Endothelial cell of umbilical vein (primary cell): ENCODE measurements at regions not wholly inside any gene's neighbourhood (a gene's known extent, or its start where the extent isn't known, plus 50 kb on each side); places are given as distances from the start of the nearest gene placed in this dataset.

Source experiments
- BruUV-seq: library from RNA; stranded (reverse); fragments of 400-500 nt; replicated peaks from 2 replicates; lab custom pipeline; 2021; lab: Mats Ljungman, UMichigan
- CTCF ChIA-PET: fragments of 300-600, 350-600 bp; sonication (Branson Sonifier 250); formaldehyde crosslinking; loops from one replicate; lab custom pipeline; 2021; ENCODE audit warnings: antibody characterized with exemption, inconsistent platforms; lab: Charles Lee
- POLR2A ChIA-PET: fragments of 300-600, 350-600 bp; sonication (Branson Sonifier 250); formaldehyde crosslinking; loops from one replicate; lab custom pipeline; 2021; ENCODE audit warnings: antibody characterized with exemption, inconsistent platforms; lab: Charles Lee
- DNase-seq: peaks from one replicate; pipeline ENCODE4 v3.0.0-alpha.2; 2011; ENCODE audit warnings: low read depth, low spot score
- FAIRE-seq: peaks from 2 replicates; lab custom pipeline; 2011; peaks lifted over from hg19 to GRCh38; lab: Jason Lieb, UNC
- H2AFZ ChIP-seq: 2 replicates; pipeline ENCODE4 v1.6.0; 2012; ENCODE audit warnings: low read depth, low read length, control low read depth, inconsistent platforms
- H3K27ac ChIP-seq: 2 replicates; pipeline ENCODE4 v1.5.1; 2011; ENCODE audit warnings: low read depth, mild to moderate bottlenecking, control low read depth, low read length, moderate library complexity; ENCODE audit not compliant: insufficient read depth
- H3K27me3 ChIP-seq, 2 experiments: 2 replicates each; pipeline versions ENCODE4 v1.6.0 to v1.6.1; 2011; ENCODE audit warnings: low read length in 2 of 2, mixed read lengths in 1 of 2; ENCODE audit not compliant: control insufficient read depth in 2 of 2, insufficient read depth in 2 of 2
- H3K36me3 ChIP-seq, 2 experiments: 2 replicates in 1 of 2; 3 replicates in 1 of 2; pipeline ENCODE4 v1.5.1; 2011; ENCODE audit warnings: low read length in 2 of 2, mild to moderate bottlenecking in 1 of 2, moderate library complexity in 1 of 2; ENCODE audit not compliant: control insufficient read depth in 2 of 2, insufficient read depth in 2 of 2; ENCODE audit errors: extremely low read depth in 1 of 2
- H3K4me1 ChIP-seq: 3 replicates; pipeline ENCODE4 v1.5.1; 2011; ENCODE audit warnings: mild to moderate bottlenecking, low read length; ENCODE audit not compliant: control insufficient read depth, insufficient read depth; ENCODE audit errors: extremely low read depth
- H3K4me2 ChIP-seq: 2 replicates; pipeline ENCODE4 v1.6.1; 2011; ENCODE audit warnings: low read length, control low read depth, mixed read lengths; ENCODE audit not compliant: insufficient read depth
- H3K4me3 ChIP-seq, 3 experiments: fragments of 200-600 bp in 1 of 3; sonication (generic), shearing (Covaris generic) in 1 of 3; replicated peaks in 1 of 3; 2 replicates each; pipeline ENCODE4 v1.5.1; 2011 to 2016; ENCODE audit warnings: control low read depth in 3 of 3, low read length in 3 of 3, mild to moderate bottlenecking in 2 of 3, inconsistent platforms in 1 of 3, low read depth in 1 of 3, moderate library complexity in 1 of 3; ENCODE audit not compliant: insufficient read depth in 1 of 3
- H3K79me2 ChIP-seq: 2 replicates; pipeline ENCODE4 v1.6.0; 2012; ENCODE audit warnings: low read length, inconsistent platforms; ENCODE audit not compliant: control insufficient read depth, insufficient read depth
- H3K9ac ChIP-seq: replicated peaks from 2 replicates; pipeline ENCODE3; 2011; ENCODE audit warnings: low read length, control low read depth; ENCODE audit not compliant: insufficient read depth; ENCODE audit errors: extremely low read depth
- H3K9me1 ChIP-seq: replicated peaks from 3 replicates; pipeline ENCODE4 v1.6.0; 2011; ENCODE audit warnings: mild to moderate bottlenecking, low read length; ENCODE audit not compliant: control insufficient read depth, insufficient read depth; ENCODE audit errors: extremely low read depth
- H3K9me3 ChIP-seq: replicated peaks from 2 replicates; pipeline ENCODE4 v1.5.1; 2012; ENCODE audit warnings: low read length, inconsistent platforms; ENCODE audit not compliant: control insufficient read depth, insufficient read depth
- H4K20me1 ChIP-seq: replicated peaks from 2 replicates; pipeline ENCODE3; 2011; ENCODE audit warnings: mild to moderate bottlenecking, low read length; ENCODE audit not compliant: control insufficient read depth, insufficient read depth; ENCODE audit errors: extremely low read depth
- EZH2 ChIP-seq: IDR thresholded peaks from 2 replicates; pipeline ENCODE4 v1.6.1; 2012; ENCODE audit warnings: borderline replicate concordance, low read depth, mild to moderate bottlenecking, moderate library complexity, low read length, inconsistent platforms; ENCODE audit not compliant: severe bottlenecking
- FOS ChIP-seq: IDR thresholded peaks from 2 replicates; pipeline ENCODE4 v1.6.1; 2011; ENCODE audit warnings: mild to moderate bottlenecking, low read length, moderate library complexity, borderline replicate concordance; ENCODE audit not compliant: insufficient read depth
- GATA2 ChIP-seq: IDR thresholded peaks from 2 replicates; pipeline ENCODE4 v1.7.0; 2011; ENCODE audit warnings: low read depth, mild to moderate bottlenecking, moderate library complexity, mixed read lengths, low read length; ENCODE audit not compliant: insufficient read length, insufficient read depth
- JUN ChIP-seq: IDR thresholded peaks from 2 replicates; pipeline ENCODE4 v1.6.1; 2011; ENCODE audit warnings: borderline replicate concordance, low read depth; ENCODE audit not compliant: insufficient read length, insufficient read depth
- MYC ChIP-seq: IDR thresholded peaks from one replicate; pipeline ENCODE4 v1.6.1; 2011; ENCODE audit warnings: mild to moderate bottlenecking, low read depth, low read length
- POLR2A ChIP-seq: IDR thresholded peaks from 2 replicates; pipeline ENCODE4 v1.6.1; 2012; ENCODE audit warnings: low read depth, mild to moderate bottlenecking, control low read depth, low read length
- POLR2AphosphoS5 ChIP-seq: IDR thresholded peaks from 2 replicates; pipeline ENCODE4 v1.6.1; 2012; ENCODE audit warnings: low read depth, mild to moderate bottlenecking, control low read depth, low read length, moderate library complexity; ENCODE audit not compliant: insufficient read depth
- dilution Hi-C: fragments of 300-500 bp; cut with MboI; formaldehyde crosslinking; loops from one replicate; pipeline ENCODE4 v1.15.0; 2019; ENCODE audit warnings: low sequenced_read_pairs; ENCODE audit not compliant: extremely low pct_ligation_motif_present
- intact Hi-C: fragments of 100-400 bp; cut with micrococcal nuclease; formaldehyde crosslinking; loops from one replicate; pipeline ENCODE4 v1.10.0; 2022
- TF ChIP-seq, protein P1 (sequence below), 2 donors: IDR thresholded peaks; 1 replicate in 1 of 2; 2 replicates in 1 of 2; pipeline ENCODE4 v1.5.1; 2011; ENCODE audit warnings: low read length in 2 of 2, mild to moderate bottlenecking in 2 of 2, moderate library complexity in 2 of 2, control low read depth in 1 of 2, inconsistent platforms in 1 of 2, low read depth in 1 of 2; ENCODE audit not compliant: insufficient read depth in 1 of 2; ENCODE audit errors: extremely low read depth in 1 of 2
- TF ChIP-seq, protein P2 (sequence below): IDR thresholded peaks from 2 replicates; pipeline ENCODE4 v1.6.1; 2011; ENCODE audit not compliant: insufficient read depth, insufficient read length

DNA sequence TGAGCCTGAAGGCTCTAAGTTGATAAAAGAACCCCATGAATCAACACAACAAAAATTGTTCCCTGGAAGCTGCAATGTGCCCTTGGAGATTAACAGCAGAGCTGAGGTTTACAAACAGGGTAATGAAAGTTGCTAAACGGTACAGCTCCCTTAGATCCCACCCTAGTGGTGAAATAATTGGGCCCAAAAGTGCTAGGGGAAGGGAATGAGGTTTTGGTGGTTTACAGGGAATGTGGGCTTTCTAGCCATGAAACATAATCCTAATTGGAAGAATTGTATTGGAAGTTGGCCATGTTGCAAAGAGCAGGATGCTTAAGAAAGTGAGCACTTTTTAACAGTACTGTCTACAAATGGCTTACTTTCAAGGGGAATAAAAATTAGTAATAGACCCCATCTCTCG is 180.2 kb upstream of the SMIM21 start:
- CTCF ChIA-PET: no interaction called here
- POLR2A ChIA-PET: no interaction called here

DNA sequence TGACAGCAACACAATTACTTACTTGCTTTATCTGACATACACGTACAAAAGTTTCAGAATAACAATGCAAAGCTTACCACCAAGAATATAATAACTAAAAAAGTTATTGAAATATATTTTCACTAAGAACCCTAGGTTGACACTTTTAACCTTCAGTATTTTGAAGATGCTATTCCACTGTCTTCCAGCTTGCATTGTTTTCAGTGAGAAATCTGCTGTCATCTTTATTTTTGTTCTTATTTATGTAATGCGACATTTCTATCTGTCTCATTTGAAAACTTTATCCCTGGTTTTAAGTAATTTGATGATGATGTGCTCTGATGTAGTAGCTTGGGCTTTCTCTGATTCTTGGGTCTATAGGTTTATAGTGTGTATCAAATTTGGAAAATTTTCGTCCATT is 165.0 kb upstream of the SMIM21 start:
- FAIRE-seq: no peak
- CTCF ChIA-PET: no interaction called here
- H2AFZ ChIP-seq: no peak overlapping the region

More for the DNA sequence above, 180.2 kb upstream of the SMIM21 start:
- dilution Hi-C loops (no loop called here), intact Hi-C loops (no loop called here)
- TF ChIP-seq JUN (no peak), EZH2 (no peak), MYC (no peak)
- TF ChIP-seq, protein P1, sequence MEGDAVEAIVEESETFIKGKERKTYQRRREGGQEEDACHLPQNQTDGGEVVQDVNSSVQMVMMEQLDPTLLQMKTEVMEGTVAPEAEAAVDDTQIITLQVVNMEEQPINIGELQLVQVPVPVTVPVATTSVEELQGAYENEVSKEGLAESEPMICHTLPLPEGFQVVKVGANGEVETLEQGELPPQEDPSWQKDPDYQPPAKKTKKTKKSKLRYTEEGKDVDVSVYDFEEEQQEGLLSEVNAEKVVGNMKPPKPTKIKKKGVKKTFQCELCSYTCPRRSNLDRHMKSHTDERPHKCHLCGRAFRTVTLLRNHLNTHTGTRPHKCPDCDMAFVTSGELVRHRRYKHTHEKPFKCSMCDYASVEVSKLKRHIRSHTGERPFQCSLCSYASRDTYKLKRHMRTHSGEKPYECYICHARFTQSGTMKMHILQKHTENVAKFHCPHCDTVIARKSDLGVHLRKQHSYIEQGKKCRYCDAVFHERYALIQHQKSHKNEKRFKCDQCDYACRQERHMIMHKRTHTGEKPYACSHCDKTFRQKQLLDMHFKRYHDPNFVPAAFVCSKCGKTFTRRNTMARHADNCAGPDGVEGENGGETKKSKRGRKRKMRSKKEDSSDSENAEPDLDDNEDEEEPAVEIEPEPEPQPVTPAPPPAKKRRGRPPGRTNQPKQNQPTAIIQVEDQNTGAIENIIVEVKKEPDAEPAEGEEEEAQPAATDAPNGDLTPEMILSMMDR (IDR thresholded peaks at IDR 0.05; ENCODE audit: extremely low read depth in 1 of 2, insufficient read depth in 1 of 2, low read depth in 1 of 2, low read length in 2 of 2): no peak
- Histone ChIP-seq H3K9me3 (no peaks in the 10 kb centered on the region), H3K27me3 (no peaks in the 10 kb centered on the region), H3K36me3 (no peaks in the 10 kb centered on the region), H4K20me1 (no peaks in the 10 kb centered on the region), H3K9ac (no peak overlapping the region), H3K4me1 (no peaks in the 10 kb centered on the region), H2AFZ (no peak overlapping the region), H3K4me3 (no peak overlapping the region), H3K9me1 (no peaks in the 10 kb centered on the region), H3K27ac (no peak overlapping the region), H3K4me2 (no peak overlapping the region), H3K79me2 (no peaks in the 10 kb centered on the region)
- BruUV-seq: no TSS peak
- FAIRE-seq (no peak), DNase-seq (no peak)

More for the DNA sequence above, 165.0 kb upstream of the SMIM21 start:
- H3K4me3 ChIP-seq: no peak overlapping the region
- TF ChIP-seq EZH2 (no peak), POLR2AphosphoS5 (no peak), FOS (no peak), GATA2 (no peak), MYC (no peak), POLR2A (no peak), JUN (no peak)
- TF ChIP-seq, protein P1 (IDR thresholded peaks at IDR 0.05; ENCODE audit: extremely low read depth in 1 of 2, insufficient read depth in 1 of 2, low read depth in 1 of 2, low read length in 2 of 2): no peak
- TF ChIP-seq, protein P2, sequence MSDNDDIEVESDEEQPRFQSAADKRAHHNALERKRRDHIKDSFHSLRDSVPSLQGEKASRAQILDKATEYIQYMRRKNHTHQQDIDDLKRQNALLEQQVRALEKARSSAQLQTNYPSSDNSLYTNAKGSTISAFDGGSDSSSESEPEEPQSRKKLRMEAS: no peak
- no peaks in the 10 kb centered on the region for H4K20me1 ChIP-seq
- no peak for DNase-seq
- no peaks in the 10 kb centered on the region for H3K79me2 ChIP-seq
- BruUV-seq: no TSS peak
- H3K27me3 ChIP-seq: no peaks in the 10 kb centered on the region
- intact Hi-C loops (no loop called here), dilution Hi-C loops (no loop called here)
- H3K36me3 ChIP-seq: no peaks in the 10 kb centered on the region
- no peak overlapping the region for H3K4me2 ChIP-seq
- H3K9me3 ChIP-seq: peaks cover 2% of the 10 kb centered on the region
- H3K4me1 ChIP-seq: no peaks in the 10 kb centered on the region
- no peak overlapping the region for H3K9ac ChIP-seq
- no peaks in the 10 kb centered on the region for H3K9me1 ChIP-seq
- POLR2A ChIA-PET: no interaction called here
- H3K27ac ChIP-seq: no peak overlapping the region
